ENCODE measurements at regions not wholly inside any gene's neighbourhood (a gene's known extent, or its start where the extent isn't known, plus 50 kb on each side); places are given as distances from the start of the nearest gene placed in this dataset.

DNA sequence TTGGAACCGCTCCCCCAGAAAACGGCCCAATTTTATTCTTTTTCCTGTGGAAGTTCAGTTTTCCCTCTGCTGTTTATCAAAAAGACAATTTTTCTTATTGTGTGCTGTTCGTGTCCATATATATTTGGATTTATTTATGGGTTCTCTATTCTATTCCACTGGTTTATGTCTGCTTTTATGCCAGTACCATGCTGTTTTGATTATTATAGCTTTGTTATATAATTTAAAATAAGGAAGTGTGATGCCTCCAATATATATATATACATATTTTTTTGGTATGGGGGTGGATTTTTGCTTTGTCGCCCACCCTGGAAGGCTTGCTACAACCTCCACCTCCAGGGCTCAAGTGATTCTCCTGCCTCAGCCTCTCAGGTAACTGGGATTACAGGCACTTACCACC lies 103.3 kb downstream of the TFAP2B start:
- Histone ChIP-seq H3K4me3 (ENCODE audit: low read depth, low read length) (no peak overlapping the region), H3K27ac (no peak overlapping the region), H3K36me3 (replicated peaks) (no peaks in the 10 kb centered on the region), H3K27me3 (replicated peaks) (no peaks in the 10 kb centered on the region)
- TF ChIP-seq, protein P1, sequence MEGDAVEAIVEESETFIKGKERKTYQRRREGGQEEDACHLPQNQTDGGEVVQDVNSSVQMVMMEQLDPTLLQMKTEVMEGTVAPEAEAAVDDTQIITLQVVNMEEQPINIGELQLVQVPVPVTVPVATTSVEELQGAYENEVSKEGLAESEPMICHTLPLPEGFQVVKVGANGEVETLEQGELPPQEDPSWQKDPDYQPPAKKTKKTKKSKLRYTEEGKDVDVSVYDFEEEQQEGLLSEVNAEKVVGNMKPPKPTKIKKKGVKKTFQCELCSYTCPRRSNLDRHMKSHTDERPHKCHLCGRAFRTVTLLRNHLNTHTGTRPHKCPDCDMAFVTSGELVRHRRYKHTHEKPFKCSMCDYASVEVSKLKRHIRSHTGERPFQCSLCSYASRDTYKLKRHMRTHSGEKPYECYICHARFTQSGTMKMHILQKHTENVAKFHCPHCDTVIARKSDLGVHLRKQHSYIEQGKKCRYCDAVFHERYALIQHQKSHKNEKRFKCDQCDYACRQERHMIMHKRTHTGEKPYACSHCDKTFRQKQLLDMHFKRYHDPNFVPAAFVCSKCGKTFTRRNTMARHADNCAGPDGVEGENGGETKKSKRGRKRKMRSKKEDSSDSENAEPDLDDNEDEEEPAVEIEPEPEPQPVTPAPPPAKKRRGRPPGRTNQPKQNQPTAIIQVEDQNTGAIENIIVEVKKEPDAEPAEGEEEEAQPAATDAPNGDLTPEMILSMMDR (IDR thresholded peaks at IDR 0.05; ENCODE audit: low read depth, low read length, missing control alignments) = no peak
- DNase-seq = no peak
- in situ Hi-C loops (cut with HindIII; ENCODE audit: low pct_ligation_motif_present, low sequenced_read_pairs) = no loop called here

DNA sequence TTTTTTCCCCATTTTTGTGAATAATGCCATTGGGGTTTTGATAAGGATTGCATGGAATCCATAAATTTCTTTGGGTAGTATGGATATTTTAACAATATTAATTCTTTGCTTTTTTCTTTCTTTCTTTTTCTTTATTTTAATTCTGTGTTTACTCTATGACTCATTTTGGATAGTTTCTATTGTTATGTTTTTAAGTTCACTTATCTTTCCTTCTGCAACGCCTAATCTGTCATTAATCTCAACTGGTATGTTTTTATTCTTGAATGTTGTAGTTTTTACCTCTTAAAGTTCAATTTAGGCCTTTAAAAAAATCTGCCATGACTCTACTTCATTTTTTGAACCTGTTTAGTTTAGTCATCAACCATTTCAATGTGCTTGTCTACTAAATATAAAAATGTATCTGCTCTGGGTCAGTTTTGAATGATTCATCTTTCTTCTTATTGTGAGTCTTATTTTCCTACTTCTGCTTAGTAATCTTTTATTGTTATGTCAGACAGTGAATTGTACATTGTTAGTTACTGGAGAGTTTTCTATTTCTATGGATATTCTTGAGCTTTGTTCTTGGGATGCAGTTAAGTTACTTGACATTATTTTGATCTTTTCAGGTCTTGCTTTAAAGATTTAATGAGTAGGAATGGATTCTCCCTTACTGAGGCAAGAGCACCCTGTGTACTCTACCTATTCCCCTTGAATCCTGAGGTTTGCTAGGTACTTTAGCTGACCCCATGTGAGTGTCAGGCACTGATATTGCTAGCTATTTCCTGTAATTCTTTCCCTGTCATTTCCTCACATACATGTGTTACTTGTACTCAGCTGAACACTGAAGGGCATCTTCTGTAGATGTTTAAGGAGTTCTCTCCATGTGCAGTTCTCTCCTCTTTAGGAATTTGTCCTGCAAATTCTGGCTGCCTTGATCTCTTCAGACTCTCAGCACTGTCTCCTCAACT lies 104.2 kb downstream of the TFAP2B start:
- Histone ChIP-seq H3K4me3 (ENCODE audit: low read depth, low read length) (no peak overlapping the region), H3K36me3 (replicated peaks) (no peaks in the 10 kb centered on the region), H3K27ac (peak overlapping the region; percentile 58), H3K27me3 (replicated peaks) (no peaks in the 10 kb centered on the region)
- no peak for DNase-seq
- TF ChIP-seq, protein P1 (IDR thresholded peaks at IDR 0.05; ENCODE audit: low read depth, low read length, missing control alignments) = no peak
- in situ Hi-C loops (cut with HindIII; ENCODE audit: low pct_ligation_motif_present, low sequenced_read_pairs) = no loop called here

DNA sequence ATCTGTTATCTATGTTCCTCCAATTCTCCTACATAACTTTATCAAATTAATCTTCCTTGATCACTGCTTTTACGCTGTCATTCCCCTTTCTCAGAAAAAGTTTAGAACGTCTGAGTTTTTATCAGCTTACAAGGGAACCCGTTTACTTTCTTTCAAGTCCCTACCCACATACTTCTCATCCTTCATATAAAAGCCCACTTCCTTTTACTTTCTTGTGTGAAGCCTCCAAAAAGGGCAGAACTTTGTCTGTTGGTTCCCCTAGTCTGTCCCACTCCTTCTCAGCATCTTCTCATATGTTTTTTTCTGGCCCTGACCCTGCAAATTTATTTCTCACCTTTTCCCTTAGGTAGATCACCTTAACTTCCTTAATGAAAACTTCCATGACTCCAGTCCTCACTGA lies 106.1 kb downstream of the TFAP2B start:
- no peak for DNase-seq
- in situ Hi-C loops (cut with HindIII; ENCODE audit: low pct_ligation_motif_present, low sequenced_read_pairs) = no loop called here
- Histone ChIP-seq H3K36me3 (replicated peaks) (no peaks in the 10 kb centered on the region), H3K27me3 (replicated peaks) (no peaks in the 10 kb centered on the region), H3K4me3 (ENCODE audit: low read depth, low read length) (no peak overlapping the region), H3K27ac (no peak overlapping the region)
- TF ChIP-seq, protein P1 (IDR thresholded peaks at IDR 0.05; ENCODE audit: low read depth, low read length, missing control alignments) = no peak

DNA sequence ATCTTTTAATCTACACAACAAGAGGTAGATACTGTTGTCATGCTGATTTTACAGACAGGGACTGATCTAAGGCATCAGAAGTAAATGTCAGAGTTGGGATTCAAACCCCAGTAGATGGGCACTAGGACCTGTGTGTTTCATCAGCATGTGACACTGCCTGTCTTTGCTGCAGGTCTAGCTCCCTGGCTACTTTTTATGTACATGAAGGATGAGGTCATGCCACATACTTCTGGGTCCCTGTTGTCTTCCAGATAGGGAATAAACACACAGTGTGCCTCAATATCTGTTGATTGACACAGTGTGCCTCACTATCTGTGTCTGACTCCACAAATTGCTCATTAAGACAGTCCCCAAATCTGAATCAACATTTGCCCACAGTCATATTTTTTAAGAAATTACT lies 106.9 kb downstream of the TFAP2B start:
- TF ChIP-seq, protein P1 (IDR thresholded peaks at IDR 0.05; ENCODE audit: low read depth, low read length, missing control alignments) = no peak
- Histone ChIP-seq H3K4me3 (ENCODE audit: low read depth, low read length) (no peak overlapping the region), H3K36me3 (replicated peaks) (no peaks in the 10 kb centered on the region), H3K27ac (no peak overlapping the region), H3K27me3 (replicated peaks) (no peaks in the 10 kb centered on the region)
- DNase-seq = no peak
- in situ Hi-C loops (cut with HindIII; ENCODE audit: low pct_ligation_motif_present, low sequenced_read_pairs) = no loop called here

DNA sequence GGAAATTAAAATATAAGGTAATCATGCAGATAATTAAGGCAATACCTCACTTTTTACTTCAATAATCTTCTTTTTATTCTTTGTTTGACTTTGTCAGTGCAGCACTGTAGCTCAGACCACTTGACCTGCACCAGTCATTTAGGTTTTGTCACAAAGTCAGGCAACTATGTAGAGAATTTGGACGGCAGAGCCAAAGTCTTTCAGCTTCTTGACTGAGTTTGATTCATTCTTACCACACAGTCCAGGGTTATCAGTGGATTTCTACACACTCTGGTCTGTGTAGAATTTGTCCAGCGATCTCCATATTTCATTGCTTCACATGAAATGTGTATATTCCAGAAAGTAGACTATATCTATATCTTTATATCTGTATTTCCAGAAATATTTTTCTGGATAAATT lies 107.3 kb downstream of the TFAP2B start:
- TF ChIP-seq, protein P1 (IDR thresholded peaks at IDR 0.05; ENCODE audit: low read depth, low read length, missing control alignments) = no peak
- H3K27me3 ChIP-seq (replicated peaks) = no peaks in the 10 kb centered on the region
- no peaks in the 10 kb centered on the region for H3K36me3 ChIP-seq (replicated peaks)
- no peak overlapping the region for H3K27ac ChIP-seq
- H3K4me3 ChIP-seq (ENCODE audit: low read depth, low read length) = no peak overlapping the region
- peak; percentile 56 for DNase-seq
- in situ Hi-C loops (cut with HindIII; ENCODE audit: low pct_ligation_motif_present, low sequenced_read_pairs) = no loop called here

Measured in brain microvascular endothelial cell (primary cell).